Fibroblast of lung (primary cell): ENCODE measurements at regions not wholly inside any gene's neighbourhood (a gene's known extent, or its start where the extent isn't known, plus 50 kb on each side); places are given as distances from the start of the nearest gene placed in this dataset.

Experiments used
- DNase-seq, 2 donors: peaks; one replicate each; pipeline versions ENCODE4 v3.0.0 to v3.0.0-alpha.2; 2010; ENCODE audit warnings: low read depth in 2 of 2
- H2AFZ ChIP-seq: 2 replicates; pipeline ENCODE4 v1.5.1; 2012; ENCODE audit warnings: low read length, control low read depth, inconsistent platforms
- H3K27ac ChIP-seq: 2 replicates; pipeline ENCODE4 v1.5.1; 2011; ENCODE audit warnings: low read length, control low read depth; ENCODE audit not compliant: insufficient read depth
- H3K27me3 ChIP-seq: 2 replicates; pipeline ENCODE4 v1.5.1; 2011; ENCODE audit warnings: mild to moderate bottlenecking, low read length; ENCODE audit not compliant: control insufficient read depth, insufficient read depth
- H3K36me3 ChIP-seq: 2 replicates; pipeline ENCODE4 v1.5.1; 2011; ENCODE audit warnings: low read length; ENCODE audit not compliant: control insufficient read depth, insufficient read depth
- H3K4me1 ChIP-seq: 2 replicates; pipeline ENCODE4 v1.5.1; 2011; ENCODE audit warnings: low read length; ENCODE audit not compliant: control insufficient read depth, insufficient read depth; ENCODE audit errors: extremely low read depth
- H3K4me2 ChIP-seq: 2 replicates; pipeline ENCODE4 v1.5.1; 2011; ENCODE audit warnings: low read length, control low read depth; ENCODE audit not compliant: insufficient read depth; ENCODE audit errors: extremely low read depth
- H3K4me3 ChIP-seq, 4 experiments: fragments of 200-600 bp in 1 of 4; sonication (generic) in 1 of 4; replicated peaks in 1 of 4; 2 replicates each; pipeline ENCODE4 v1.5.1; 2011 to 2016; ENCODE audit warnings: low read length in 4 of 4, low read depth in 3 of 4, mild to moderate bottlenecking in 3 of 4, control low read depth in 2 of 4, inconsistent platforms in 1 of 4, mixed read lengths in 1 of 4; ENCODE audit not compliant: insufficient read depth in 1 of 4; ENCODE audit errors: control extremely low read depth in 1 of 4
- H3K79me2 ChIP-seq: 2 replicates; pipeline ENCODE4 v1.5.1; 2012; ENCODE audit warnings: mild to moderate bottlenecking, low read length, inconsistent platforms; ENCODE audit not compliant: control insufficient read depth, insufficient read depth
- H3K9ac ChIP-seq: 2 replicates; pipeline ENCODE4 v1.5.1; 2011; ENCODE audit warnings: mild to moderate bottlenecking, low read length, control low read depth; ENCODE audit not compliant: insufficient read depth
- H3K9me3 ChIP-seq: 2 replicates; pipeline ENCODE4 v1.5.1; 2012; ENCODE audit warnings: low read depth, low read length; ENCODE audit not compliant: control insufficient read depth, insufficient read depth
- H4K20me1 ChIP-seq: 2 replicates; pipeline ENCODE4 v1.5.1; 2011; ENCODE audit warnings: low read length; ENCODE audit not compliant: control insufficient read depth, insufficient read depth; ENCODE audit errors: extremely low read depth
- CTCF ChIP-seq, 2 donors: IDR thresholded peaks in 1 of 2; conservative IDR thresholded peaks in 1 of 2; 1 replicate in 1 of 2; 2 replicates in 1 of 2; pipeline ENCODE4 v1.5.1; 2011 to 2012; ENCODE audit warnings: low read length in 2 of 2, control low read depth in 1 of 2, inconsistent platforms in 1 of 2, low read depth in 1 of 2, mild to moderate bottlenecking in 1 of 2
- EZH2 ChIP-seq: IDR thresholded peaks from 2 replicates; pipeline ENCODE4 v1.5.1; 2012; ENCODE audit warnings: low read length, control low read depth, mild to moderate bottlenecking; ENCODE audit errors: missing control alignments

GRCh38 chr9:110068212-110068611 lies 139.7 kb downstream of the C9orf152 start:
- Histone ChIP-seq H4K20me1 (no peaks in the 10 kb centered on the region), H2AFZ (no peak overlapping the region), H3K9ac (no peak overlapping the region), H3K4me1 (peaks cover 32% of the 10 kb centered on the region), H3K4me2 (no peak overlapping the region), H3K27me3 (no peaks in the 10 kb centered on the region), H3K36me3 (no peaks in the 10 kb centered on the region), H3K79me2 (peaks cover 94% of the 10 kb centered on the region), H3K4me3 (no peak overlapping the region), H3K9me3 (no peaks in the 10 kb centered on the region), H3K27ac (no peak overlapping the region)
- TF ChIP-seq EZH2 (no peak), CTCF (conservative IDR thresholded peaks at IDR 0.05 in 1 of 2, IDR thresholded peaks at IDR 0.05 in 1 of 2; ENCODE audit: low read depth in 1 of 2, low read length in 2 of 2) (peak in 1 of 2 donors; percentile 3)
- no peak for DNase-seq

- Histone ChIP-seq H3K4me2 (peak overlapping the region; percentile 27), H3K79me2 (peaks cover 96% of the 10 kb centered on the region), H3K27me3 (no peaks in the 10 kb centered on the region), H3K9me3 (no peaks in the 10 kb centered on the region), H4K20me1 (no peaks in the 10 kb centered on the region), H3K27ac (peak overlapping the region; percentile 86), H3K4me3 (peak overlapping the region in 1 of 4 experiments; percentile 31), H3K4me1 (peaks cover 28% of the 10 kb centered on the region), H3K36me3 (no peaks in the 10 kb centered on the region), H2AFZ (no peak overlapping the region), H3K9ac (no peak overlapping the region)
- TF ChIP-seq CTCF (conservative IDR thresholded peaks at IDR 0.05 in 1 of 2, IDR thresholded peaks at IDR 0.05 in 1 of 2; ENCODE audit: low read depth in 1 of 2, low read length in 2 of 2) (no peak), EZH2 (no peak)
- peak; percentile 91 to 94 for DNase-seq
Measured at GRCh38 chr9:110069326-110070248, 138.4 kb downstream of the C9orf152 start.

GRCh38 chr9:110072597-110073355 lies 135.2 kb downstream of the C9orf152 start:
- H4K20me1 ChIP-seq, result no peaks in the 10 kb centered on the region
- H3K27ac ChIP-seq, result peak overlapping the region; percentile 22
- H3K9me3 ChIP-seq, result no peaks in the 10 kb centered on the region
- peak in 1 of 2 donors; percentile 34 for DNase-seq
- no peak for TF ChIP-seq EZH2
- TF ChIP-seq CTCF (conservative IDR thresholded peaks at IDR 0.05 in 1 of 2, IDR thresholded peaks at IDR 0.05 in 1 of 2; ENCODE audit: low read depth in 1 of 2, low read length in 2 of 2), result no peak
- peaks cover 92% of the 10 kb centered on the region for H3K79me2 ChIP-seq
- H3K36me3 ChIP-seq, result no peaks in the 10 kb centered on the region
- H3K9ac ChIP-seq, result no peak overlapping the region
- H3K27me3 ChIP-seq, result no peaks in the 10 kb centered on the region
- no peak overlapping the region for H3K4me3 ChIP-seq
- no peak overlapping the region for H3K4me2 ChIP-seq
- H3K4me1 ChIP-seq, result peaks cover 23% of the 10 kb centered on the region
- no peak overlapping the region for H2AFZ ChIP-seq
